GM10266 (cell line): ENCODE measurements at regions not wholly inside any gene's neighbourhood (a gene's known extent, or its start where the extent isn't known, plus 50 kb on each side); places are given as distances from the start of the nearest gene placed in this dataset.

ENCODE experiments used
- DNase-seq: peaks from one replicate; pipeline ENCODE4 v3.0.0; 2012; ENCODE audit errors: extremely low spot score
- CTCF ChIP-seq: IDR thresholded peaks from 2 replicates; pipeline ENCODE4 v1.5.1; 2012; ENCODE audit warnings: mild to moderate bottlenecking, low read depth; ENCODE audit not compliant: control insufficient read depth, insufficient read depth; ENCODE audit errors: missing control alignments

DNA sequence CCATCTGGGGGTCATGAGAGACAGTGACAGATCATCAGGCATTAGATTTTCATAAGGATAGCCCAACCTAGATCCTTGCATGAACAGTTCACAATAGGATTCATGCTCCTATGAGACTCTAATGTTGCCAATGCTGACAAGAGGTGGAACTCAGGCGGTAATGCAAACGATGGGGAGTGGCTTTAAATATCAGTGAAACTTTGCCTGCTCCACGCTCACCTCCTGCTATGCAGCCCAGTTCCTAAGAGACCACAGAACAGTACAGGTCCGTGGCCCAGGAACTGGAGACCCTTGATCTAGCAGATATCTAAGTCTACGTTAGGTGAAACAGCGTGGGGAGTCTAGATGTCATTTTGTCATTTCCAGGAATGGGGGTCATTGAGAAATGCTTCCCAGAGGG, 165.7 kb downstream of the OR13H1 start:
- no peak for TF ChIP-seq CTCF
- no peak for DNase-seq

DNA sequence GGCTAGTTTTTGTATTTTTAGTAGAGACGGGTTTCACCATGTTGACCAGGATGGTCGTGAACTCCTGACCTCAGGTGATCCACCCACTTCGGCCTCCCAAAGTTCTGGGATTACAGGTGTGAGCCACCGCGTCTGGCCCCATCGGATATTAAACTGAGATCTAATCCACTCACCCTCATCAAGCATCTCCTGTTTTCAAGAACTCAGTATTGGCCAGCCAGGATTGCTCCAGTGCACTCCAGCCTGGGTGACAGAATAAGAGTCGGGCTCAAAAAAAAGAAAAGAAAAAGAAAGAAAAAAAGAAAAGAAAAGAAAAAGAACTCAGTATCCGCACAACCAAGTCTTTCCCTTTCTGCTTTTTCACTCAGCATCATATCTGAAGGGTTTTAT, 167.6 kb downstream of the OR13H1 start:
- DNase-seq: no peak
- TF ChIP-seq CTCF: no peak

DNA sequence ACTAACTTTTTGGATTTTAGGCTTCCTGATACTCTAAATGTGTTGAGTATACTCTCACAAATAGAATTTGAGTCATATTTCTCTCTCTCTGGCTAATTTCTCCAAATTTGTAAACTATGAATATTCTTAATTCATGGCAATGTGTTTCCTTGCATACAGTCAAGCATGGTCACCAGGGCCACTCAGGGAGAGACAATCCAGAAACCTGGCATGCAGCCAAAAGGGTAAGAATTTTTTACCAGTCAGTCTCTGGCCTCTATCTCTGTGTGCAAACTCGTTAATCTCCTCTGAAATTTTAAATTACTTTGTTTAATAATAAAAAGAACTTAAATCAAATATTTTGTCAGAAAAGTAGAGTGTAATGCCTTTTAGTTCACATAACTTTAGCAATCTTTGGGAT, 179.8 kb downstream of the OR13H1 start:
- no peak for TF ChIP-seq CTCF
- DNase-seq: no peak

DNA sequence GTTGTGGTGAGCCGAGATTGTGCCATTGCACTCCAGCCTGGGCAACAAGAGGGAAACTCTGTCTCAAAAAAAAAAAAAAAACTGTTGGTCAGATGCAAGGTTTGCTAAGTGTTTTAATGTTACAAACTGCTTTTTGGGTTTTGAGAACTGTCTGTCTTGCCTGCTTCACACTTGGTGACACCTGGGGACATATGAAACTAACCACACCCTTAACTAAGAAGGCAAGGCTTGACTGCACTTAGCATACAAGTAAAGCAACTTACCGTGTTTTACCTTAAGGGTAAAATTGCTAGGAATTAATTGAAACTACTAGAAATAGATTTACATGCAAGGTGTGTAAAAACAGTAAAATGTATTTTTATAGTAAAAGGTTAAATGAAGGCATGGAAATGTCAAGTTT, 180.4 kb downstream of the OR13H1 start:
- no peak for DNase-seq
- no peak for TF ChIP-seq CTCF

DNA sequence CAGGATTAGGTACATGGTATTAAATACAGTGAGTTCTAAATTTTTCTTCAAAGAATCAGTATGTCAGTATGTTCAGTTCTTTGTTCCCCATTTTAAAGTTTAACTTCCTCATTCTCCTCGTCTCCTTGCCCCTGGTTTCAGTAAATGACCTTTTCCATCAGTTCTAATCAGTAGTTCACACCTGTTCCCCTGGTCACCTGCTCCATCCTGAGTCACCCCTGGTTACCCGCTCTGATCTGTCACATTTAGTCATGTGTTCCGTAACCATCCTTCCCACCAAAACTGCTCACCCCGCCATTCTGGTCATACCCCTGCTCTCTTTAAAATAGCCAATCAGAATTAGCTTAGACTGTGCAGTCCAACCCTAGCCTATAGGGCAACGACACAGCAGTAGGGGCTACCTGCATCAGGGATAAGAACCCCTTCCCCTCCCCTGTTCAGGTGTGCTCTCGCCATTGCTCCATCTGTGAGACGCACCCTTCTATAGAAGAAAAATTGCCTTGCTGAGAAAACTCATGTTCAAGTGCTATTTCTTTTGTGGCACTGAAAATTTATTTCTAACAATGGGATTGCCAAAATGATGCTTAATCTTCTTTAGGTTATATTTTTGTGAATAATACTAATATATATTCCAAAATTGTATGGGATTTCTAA, 181.3 kb downstream of the OR13H1 start:
- no peak for TF ChIP-seq CTCF
- DNase-seq: no peak

GRCh38 chrX:131727778-131728177, 183.9 kb downstream of the OR13H1 start:
- no peak for DNase-seq
- no peak for TF ChIP-seq CTCF

- TF ChIP-seq CTCF: no peak
- no peak for DNase-seq
Measured at GRCh38 chrX:131728295-131729145, 184.6 kb downstream of the OR13H1 start.
